ENCODE measurements at regions not wholly inside any gene's neighbourhood (a gene's known extent, or its start where the extent isn't known, plus 50 kb on each side); places are given as distances from the start of the nearest gene placed in this dataset.
"Not testable (repeated sequence)": the region's sequence is repeated elsewhere in the genome, so short reads cannot be mapped to it uniquely, and the experiment has no call there.

DNA sequence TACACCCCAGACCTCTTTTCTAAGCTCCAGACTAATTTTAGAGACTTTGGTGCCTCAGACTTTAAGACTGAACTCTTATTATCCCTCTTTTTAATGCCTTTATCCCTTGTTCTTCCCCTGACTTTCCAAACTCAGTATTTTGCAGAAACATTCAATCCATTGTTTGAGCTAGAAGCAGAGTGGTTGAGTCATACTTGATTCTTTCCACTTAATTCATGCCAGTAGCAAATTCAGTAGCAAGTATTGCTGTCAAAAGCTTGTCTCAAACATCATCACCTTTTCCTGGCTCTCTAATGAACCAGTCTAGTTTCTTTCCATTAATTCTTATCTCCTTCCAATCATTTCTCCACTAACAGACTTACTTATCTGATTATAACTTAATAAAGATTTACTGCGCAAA is 699.7 kb upstream of the ZNF804A start:
- Histone ChIP-seq H3K27ac (no peak overlapping the region), H3K9me3 (no peaks in the 10 kb centered on the region), H3K4me1 (replicated peaks) (no peaks in the 10 kb centered on the region), H3K36me3 (no peaks in the 10 kb centered on the region), H3K4me3 (no peak overlapping the region), H3K27me3 (replicated peaks; ENCODE audit: insufficient read depth) (no peaks in the 10 kb centered on the region)
- TF ChIP-seq, protein P1, sequence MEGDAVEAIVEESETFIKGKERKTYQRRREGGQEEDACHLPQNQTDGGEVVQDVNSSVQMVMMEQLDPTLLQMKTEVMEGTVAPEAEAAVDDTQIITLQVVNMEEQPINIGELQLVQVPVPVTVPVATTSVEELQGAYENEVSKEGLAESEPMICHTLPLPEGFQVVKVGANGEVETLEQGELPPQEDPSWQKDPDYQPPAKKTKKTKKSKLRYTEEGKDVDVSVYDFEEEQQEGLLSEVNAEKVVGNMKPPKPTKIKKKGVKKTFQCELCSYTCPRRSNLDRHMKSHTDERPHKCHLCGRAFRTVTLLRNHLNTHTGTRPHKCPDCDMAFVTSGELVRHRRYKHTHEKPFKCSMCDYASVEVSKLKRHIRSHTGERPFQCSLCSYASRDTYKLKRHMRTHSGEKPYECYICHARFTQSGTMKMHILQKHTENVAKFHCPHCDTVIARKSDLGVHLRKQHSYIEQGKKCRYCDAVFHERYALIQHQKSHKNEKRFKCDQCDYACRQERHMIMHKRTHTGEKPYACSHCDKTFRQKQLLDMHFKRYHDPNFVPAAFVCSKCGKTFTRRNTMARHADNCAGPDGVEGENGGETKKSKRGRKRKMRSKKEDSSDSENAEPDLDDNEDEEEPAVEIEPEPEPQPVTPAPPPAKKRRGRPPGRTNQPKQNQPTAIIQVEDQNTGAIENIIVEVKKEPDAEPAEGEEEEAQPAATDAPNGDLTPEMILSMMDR (IDR thresholded peaks at IDR 0.05): no peak
- no peak for TF ChIP-seq POLR2A (IDR thresholded peaks at IDR 0.05)
- no peak for TF ChIP-seq POLR2AphosphoS5 (IDR thresholded peaks at IDR 0.05)
- intact Hi-C loops (cut with DNase I): no loop called here
- WGBS: 37% methylated on average over 1 of the region's 1 CpG
- no peak for DNase-seq (ENCODE audit: low spot score)

DNA sequence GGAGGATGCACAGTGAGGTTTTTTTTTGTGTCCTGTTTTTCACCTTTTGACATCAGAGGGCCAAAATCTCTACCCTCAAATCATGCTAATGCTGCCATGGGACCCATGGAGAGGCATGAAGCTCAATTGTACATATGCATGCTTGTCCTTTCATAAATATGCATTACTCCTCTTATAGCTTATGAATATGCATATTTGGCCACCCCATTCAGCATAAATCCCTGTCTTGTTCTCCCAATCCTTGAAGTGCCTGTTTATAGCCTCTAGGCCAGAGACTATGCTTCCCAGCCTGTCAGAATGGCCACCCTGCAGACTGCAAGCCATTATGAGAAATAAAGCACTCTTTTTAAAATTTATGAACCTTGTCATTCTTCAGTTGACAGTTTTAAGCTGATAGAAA is 696.4 kb upstream of the ZNF804A start:
- Histone ChIP-seq H3K27ac (no peak overlapping the region), H3K4me3 (no peak overlapping the region), H3K9me3 (no peaks in the 10 kb centered on the region), H3K27me3 (replicated peaks; ENCODE audit: insufficient read depth) (no peaks in the 10 kb centered on the region), H3K36me3 (no peaks in the 10 kb centered on the region), H3K4me1 (replicated peaks) (no peaks in the 10 kb centered on the region)
- DNase-seq (ENCODE audit: low spot score): no peak
- TF ChIP-seq, protein P1 (IDR thresholded peaks at IDR 0.05): no peak
- TF ChIP-seq POLR2A (IDR thresholded peaks at IDR 0.05) (no peak), POLR2AphosphoS5 (IDR thresholded peaks at IDR 0.05) (no peak)
- intact Hi-C loops (cut with DNase I): no loop called here

DNA sequence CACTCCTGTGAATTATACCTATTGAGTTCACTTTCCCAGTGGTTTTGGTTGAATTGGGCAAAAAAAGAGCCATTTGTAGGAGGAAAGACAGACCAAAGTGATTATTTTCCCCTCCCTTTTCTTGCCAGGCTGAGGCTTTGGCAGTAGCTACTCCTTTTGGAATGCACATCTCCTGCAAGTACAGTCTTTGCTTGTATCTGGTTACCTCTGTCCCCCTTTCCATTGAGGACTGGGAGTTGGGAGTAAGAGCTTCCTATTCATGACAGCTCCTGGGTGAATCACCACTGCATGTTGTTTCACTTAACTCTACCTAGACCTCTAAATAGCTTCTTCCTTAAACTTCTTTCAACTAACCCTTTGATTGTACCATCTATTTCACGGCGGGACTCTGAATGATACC is 695.3 kb upstream of the ZNF804A start:
- no peak for DNase-seq (ENCODE audit: low spot score)
- H3K9me3 ChIP-seq: no peaks in the 10 kb centered on the region
- no peaks in the 10 kb centered on the region for H3K27me3 ChIP-seq (replicated peaks; ENCODE audit: insufficient read depth)
- TF ChIP-seq POLR2A (IDR thresholded peaks at IDR 0.05) (no peak), POLR2AphosphoS5 (IDR thresholded peaks at IDR 0.05) (no peak)
- TF ChIP-seq, protein P1 (IDR thresholded peaks at IDR 0.05): no peak
- no peaks in the 10 kb centered on the region for H3K36me3 ChIP-seq
- WGBS: 95% methylated on average over 2 of the region's 2 CpGs
- no peak overlapping the region for H3K4me3 ChIP-seq
- H3K4me1 ChIP-seq (replicated peaks): no peaks in the 10 kb centered on the region
- no peak overlapping the region for H3K27ac ChIP-seq
- intact Hi-C loops (cut with DNase I): no loop called here

DNA sequence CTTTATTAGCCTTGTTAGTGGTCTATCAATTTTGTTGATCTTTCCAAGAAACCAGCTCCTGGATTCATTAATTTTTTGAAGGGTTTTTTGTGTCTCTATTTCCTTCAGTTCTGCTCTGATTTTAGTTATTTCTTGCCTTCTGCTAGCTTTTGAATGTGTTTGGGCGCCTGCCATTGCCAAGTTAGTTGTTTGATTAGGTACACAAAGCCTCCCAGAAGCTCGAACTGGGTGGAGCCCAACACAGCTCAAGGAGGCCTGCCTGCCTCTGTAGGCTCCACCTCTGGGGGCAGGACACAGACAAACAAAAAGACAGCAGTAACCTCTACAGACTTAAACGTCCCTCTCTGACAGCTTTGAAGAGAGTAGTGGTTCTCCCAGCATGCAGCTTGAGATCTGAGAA is 682.3 kb upstream of the ZNF804A start:
- H3K27ac ChIP-seq; H3K27me3 ChIP-seq (replicated peaks; ENCODE audit: insufficient read depth); DNase-seq (ENCODE audit: low spot score); H3K9me3 ChIP-seq; H3K4me1 ChIP-seq (replicated peaks); H3K4me3 ChIP-seq; H3K36me3 ChIP-seq; intact Hi-C loops (cut with DNase I): not testable (repeated sequence)
- WGBS: 37% methylated on average over 3 of the region's 3 CpGs

DNA sequence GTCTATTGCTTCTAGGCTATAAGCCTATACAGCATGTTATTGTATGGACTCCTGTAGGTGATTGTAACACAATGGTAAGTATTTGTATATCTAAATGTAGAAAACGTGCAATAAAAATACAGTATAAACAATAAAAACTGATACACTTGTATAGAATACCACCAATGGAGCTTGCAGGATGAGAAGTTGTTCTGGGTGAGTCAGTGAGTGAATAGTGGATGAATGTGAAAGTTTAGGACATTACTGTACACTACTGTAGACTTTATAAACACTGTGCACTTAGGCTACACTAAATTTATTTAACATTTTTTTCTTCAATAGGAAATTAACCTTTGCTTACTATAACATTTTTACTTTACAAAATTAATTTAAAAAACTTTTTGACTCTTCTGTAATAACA is 679.2 kb upstream of the ZNF804A start:
- TF ChIP-seq, protein P1 (IDR thresholded peaks at IDR 0.05): no peak
- TF ChIP-seq POLR2A (IDR thresholded peaks at IDR 0.05) (no peak), POLR2AphosphoS5 (IDR thresholded peaks at IDR 0.05) (no peak)
- Histone ChIP-seq H3K9me3 (no peaks in the 10 kb centered on the region), H3K36me3 (no peaks in the 10 kb centered on the region), H3K27ac (no peak overlapping the region), H3K4me1 (replicated peaks) (no peaks in the 10 kb centered on the region), H3K27me3 (replicated peaks; ENCODE audit: insufficient read depth) (no peaks in the 10 kb centered on the region), H3K4me3 (no peak overlapping the region)
- 66% methylated on average over 1 of the region's 1 CpG for WGBS
- intact Hi-C loops (cut with DNase I): no loop called here
- no peak for DNase-seq (ENCODE audit: low spot score)
